ENCODE measurements at regions not wholly inside any gene's neighbourhood (a gene's known extent, or its start where the extent isn't known, plus 50 kb on each side); places are given as distances from the start of the nearest gene placed in this dataset.

GRCh38 chr11:70826541-70827335 is 425.6 kb downstream of the SHANK2 start:
- TF ChIP-seq CTCF (IDR thresholded peaks at IDR 0.05), result no peak
- TF ChIP-seq POLR2A (IDR thresholded peaks at IDR 0.05), result no peak
